RPMI7951 (cell line): ENCODE measurements at regions not wholly inside any gene's neighbourhood (a gene's known extent, or its start where the extent isn't known, plus 50 kb on each side); places are given as distances from the start of the nearest gene placed in this dataset.
A peak's percentile ranks its signal among the peaks of the same experiment; 100 is the strongest.

Source experiments
- DNase-seq: peaks from one replicate; pipeline ENCODE4 v3.0.0-alpha.2; 2012; ENCODE audit warnings: low read depth

- no peak for DNase-seq
These were observed 484.9 kb downstream of the MIAT start for GRCh38 chr22:27142286-27142685.

- no peak for DNase-seq
These were observed 486.9 kb downstream of the MIAT start for GRCh38 chr22:27144321-27144720.

GRCh38 chr22:27146866-27147633, 489.7 kb downstream of the MIAT start:
- DNase-seq: peak; percentile 88

- DNase-seq: no peak
These were observed 490.7 kb downstream of the MIAT start for GRCh38 chr22:27148055-27148454.

- no peak for DNase-seq
These were observed 491.6 kb downstream of the MIAT start for GRCh38 chr22:27148886-27149470.

- peak; percentile 49 for DNase-seq
These were observed 492.6 kb downstream of the MIAT start for GRCh38 chr22:27149921-27150543.

- peak; percentile 39 for DNase-seq
These were observed 493.2 kb downstream of the MIAT start for GRCh38 chr22:27150544-27150941.

- DNase-seq: no peak
These were observed 494.0 kb downstream of the MIAT start for GRCh38 chr22:27151407-27151806.

GRCh38 chr22:27152033-27152432, 494.6 kb downstream of the MIAT start:
- DNase-seq: no peak

- DNase-seq: no peak
These were observed 495.5 kb downstream of the MIAT start for GRCh38 chr22:27152883-27153282.

GRCh38 chr22:27153386-27153785, 496.0 kb downstream of the MIAT start:
- DNase-seq: peak; percentile 55

- DNase-seq: no peak
These were observed 497.3 kb downstream of the MIAT start for GRCh38 chr22:27154717-27155116.

- DNase-seq: no peak
These were observed 499.6 kb downstream of the MIAT start for GRCh38 chr22:27156821-27157489.

GRCh38 chr22:27157666-27158370, 500.4 kb downstream of the MIAT start:
- no peak for DNase-seq

GRCh38 chr22:27159016-27159415, 501.6 kb downstream of the MIAT start:
- no peak for DNase-seq

GRCh38 chr22:27159716-27160295, 502.4 kb downstream of the MIAT start:
- DNase-seq: no peak

GRCh38 chr22:27163162-27164137, 506.1 kb downstream of the MIAT start:
- no peak for DNase-seq

- no peak for DNase-seq
These were observed 507.6 kb downstream of the MIAT start for GRCh38 chr22:27164781-27165503.

GRCh38 chr22:27168681-27169080, 511.3 kb downstream of the MIAT start:
- DNase-seq: no peak

GRCh38 chr22:27170491-27170890, 513.1 kb downstream of the MIAT start:
- peak; percentile 94 for DNase-seq
